ES-I3 (cell line): ENCODE measurements at regions not wholly inside any gene's neighbourhood (a gene's known extent, or its start where the extent isn't known, plus 50 kb on each side); places are given as distances from the start of the nearest gene placed in this dataset.
"Not testable (repeated sequence)": the region's sequence is repeated elsewhere in the genome, so short reads cannot be mapped to it uniquely, and the experiment has no call there.

Source experiments
- H3K36me3 ChIP-seq: 2 replicates; pipeline ENCODE4 v1.6.1; 2013; ENCODE audit warnings: mild to moderate bottlenecking, low read length, control low read depth, moderate library complexity; ENCODE audit not compliant: insufficient read depth
- H3K4me1 ChIP-seq: 2 replicates; pipeline ENCODE4 v1.6.1; 2013; ENCODE audit warnings: mild to moderate bottlenecking, control low read depth, low read length; ENCODE audit not compliant: insufficient read depth
- H3K9ac ChIP-seq: 2 replicates; pipeline ENCODE4 v1.6.1; 2013; ENCODE audit warnings: low read depth, mild to moderate bottlenecking, low read length, moderate library complexity
- H3K9me3 ChIP-seq: 2 replicates; pipeline ENCODE4 v1.6.1; 2013; ENCODE audit warnings: mild to moderate bottlenecking, low read length, moderate library complexity; ENCODE audit not compliant: control insufficient read depth, insufficient read depth

GRCh38 chr2:224126440-224126839 lies 87.4 kb upstream of the SERPINE2 start:
- H3K36me3 ChIP-seq: no peaks in the 10 kb centered on the region
- no peaks in the 10 kb centered on the region for H3K4me1 ChIP-seq
- H3K9me3 ChIP-seq: no peaks in the 10 kb centered on the region; the same call in 1 of the 2 replicates
- no peak overlapping the region for H3K9ac ChIP-seq

GRCh38 chr2:224126003-224126402 lies 86.9 kb upstream of the SERPINE2 start:
- H3K36me3 ChIP-seq: no peaks in the 10 kb centered on the region
- H3K9me3 ChIP-seq: no peaks in the 10 kb centered on the region; the same call in 1 of the 2 replicates
- no peaks in the 10 kb centered on the region for H3K4me1 ChIP-seq
- H3K9ac ChIP-seq: no peak overlapping the region

DNA sequence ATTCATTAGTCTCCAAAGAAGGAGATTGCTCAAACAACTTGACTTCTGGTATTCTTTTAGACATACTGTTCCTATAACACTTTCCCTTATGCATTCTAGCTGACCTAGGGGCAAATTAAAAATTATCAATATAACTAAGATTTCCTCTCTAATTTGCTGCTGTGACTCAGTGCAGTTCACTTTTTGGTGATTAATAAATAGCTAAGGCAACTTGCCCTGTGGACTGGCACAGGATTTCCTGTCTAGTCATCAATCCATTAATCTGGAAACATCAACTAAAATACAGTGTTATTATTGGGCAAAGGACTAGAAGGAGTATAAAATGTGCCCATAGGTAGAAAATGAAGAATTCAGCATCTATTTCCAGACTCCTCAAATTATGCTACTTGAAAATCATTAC lies 83.5 kb upstream of the SERPINE2 start:
- no peaks in the 10 kb centered on the region for H3K4me1 ChIP-seq
- H3K9me3 ChIP-seq: peaks cover 10% of the 10 kb centered on the region
- H3K9ac ChIP-seq: no peak overlapping the region
- no peaks in the 10 kb centered on the region for H3K36me3 ChIP-seq

DNA sequence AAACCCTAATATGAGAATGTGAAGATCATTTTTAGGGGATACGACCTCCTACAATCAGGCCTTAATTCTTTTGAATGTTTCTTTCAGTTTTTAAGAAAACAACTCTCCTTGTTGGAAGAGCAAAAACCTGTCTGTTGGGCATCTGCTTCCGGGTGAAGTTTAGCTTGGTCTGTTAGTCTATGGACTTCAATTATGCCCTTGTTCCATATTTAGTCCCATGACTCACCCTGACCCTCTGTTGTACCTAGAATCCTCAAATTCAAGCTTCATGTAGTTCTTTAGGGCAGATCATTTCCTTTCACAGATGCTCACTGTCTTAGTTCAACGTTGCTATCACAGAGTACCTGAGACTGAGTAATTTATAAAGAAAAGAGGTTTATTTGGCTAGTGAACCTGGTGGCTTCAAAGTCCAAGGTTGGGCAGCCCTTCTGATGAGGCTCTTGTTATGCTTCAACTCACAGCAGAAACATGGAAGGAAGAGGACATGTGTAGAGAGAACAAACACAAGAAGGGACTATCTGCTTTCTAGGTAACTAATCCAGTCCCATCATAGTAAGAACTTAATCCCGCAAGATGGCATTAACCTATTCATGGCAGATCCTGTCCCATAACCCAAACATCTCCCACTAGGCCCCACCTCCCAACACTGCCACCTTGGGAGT lies 82.5 kb upstream of the SERPINE2 start:
- Histone ChIP-seq H3K9ac (no peak overlapping the region), H3K36me3 (no peaks in the 10 kb centered on the region), H3K4me1 (no peaks in the 10 kb centered on the region), H3K9me3 (peaks cover 10% of the 10 kb centered on the region)

DNA sequence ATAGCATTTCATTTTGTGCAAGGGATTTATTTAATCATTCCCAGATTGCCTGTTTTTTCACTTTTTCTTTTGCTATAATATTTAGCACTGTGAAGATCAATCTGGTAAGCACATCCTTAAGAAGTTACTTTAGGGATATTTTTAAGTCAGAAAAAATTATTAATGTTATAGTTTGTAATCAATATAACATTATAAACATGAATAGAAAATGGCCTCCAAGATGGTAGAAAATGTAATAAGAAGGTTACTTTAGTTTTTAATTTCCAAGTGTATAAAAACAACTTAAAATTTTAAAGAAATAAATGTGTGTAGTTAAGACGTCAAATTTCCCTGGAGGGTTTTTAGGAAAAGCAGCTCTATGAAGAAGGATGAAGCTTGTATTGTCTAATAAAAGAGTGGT lies 81.9 kb upstream of the SERPINE2 start:
- H3K4me1 ChIP-seq: no peaks in the 10 kb centered on the region
- H3K36me3 ChIP-seq: no peaks in the 10 kb centered on the region
- H3K9ac ChIP-seq: no peak overlapping the region
- peaks cover 10% of the 10 kb centered on the region for H3K9me3 ChIP-seq

DNA sequence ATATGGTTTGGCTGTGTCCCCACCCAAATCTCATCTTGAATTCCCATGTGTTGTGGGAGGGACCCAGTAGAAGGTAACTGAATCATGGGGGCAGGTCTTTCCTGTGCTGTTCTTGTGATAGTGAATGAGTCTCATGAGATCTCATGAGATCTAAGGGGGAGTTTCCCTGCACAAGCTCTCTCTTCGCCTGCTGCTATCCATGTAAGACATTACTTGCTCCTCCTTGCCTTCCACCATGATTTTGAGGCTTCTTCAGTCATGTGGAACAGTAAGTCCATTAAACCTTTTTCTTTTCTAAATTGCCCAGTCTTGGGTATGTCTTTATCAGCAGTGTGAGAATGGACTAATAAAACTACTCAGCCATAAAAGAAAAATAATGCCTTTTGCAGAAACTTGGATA lies 80.8 kb upstream of the SERPINE2 start:
- H3K36me3 ChIP-seq, H3K9ac ChIP-seq, H3K4me1 ChIP-seq: not testable (repeated sequence)
- peaks cover 13% of the 10 kb centered on the region for H3K9me3 ChIP-seq

GRCh38 chr2:224114428-224114827 lies 75.3 kb upstream of the SERPINE2 start:
- no peak overlapping the region for H3K9ac ChIP-seq
- no peaks in the 10 kb centered on the region for H3K4me1 ChIP-seq
- no peaks in the 10 kb centered on the region; the same call in 1 of the 2 replicates for H3K36me3 ChIP-seq
- peaks cover 9% of the 10 kb centered on the region for H3K9me3 ChIP-seq

GRCh38 chr2:224113930-224114329 lies 74.8 kb upstream of the SERPINE2 start:
- not testable (repeated sequence) for H3K4me1 ChIP-seq, H3K9me3 ChIP-seq, H3K36me3 ChIP-seq, H3K9ac ChIP-seq

DNA sequence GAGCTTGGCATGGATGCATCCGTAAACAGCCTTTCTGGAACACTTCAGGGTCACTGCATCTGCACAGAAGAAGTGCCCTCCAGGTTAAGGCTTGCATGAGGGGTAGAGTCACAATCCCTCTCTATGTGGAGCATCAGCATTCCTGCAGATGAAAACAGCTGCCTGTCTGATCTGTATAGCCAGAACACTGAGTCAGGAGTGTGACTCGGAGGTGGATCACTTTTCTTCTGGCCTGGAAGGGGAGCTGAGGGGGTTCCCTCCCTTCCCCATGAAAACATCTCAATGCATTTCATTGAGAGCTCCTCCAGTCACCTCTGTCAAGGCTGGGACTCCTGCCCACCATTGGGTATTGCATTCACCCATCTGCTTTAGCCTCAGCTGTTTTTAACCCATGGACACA lies 72.5 kb upstream of the SERPINE2 start:
- Histone ChIP-seq H3K36me3 (no peaks in the 10 kb centered on the region; the same call in 1 of the 2 replicates), H3K4me1 (no peaks in the 10 kb centered on the region), H3K9ac (no peak overlapping the region)

GRCh38 chr2:224110811-224111210 lies 71.7 kb upstream of the SERPINE2 start:
- Histone ChIP-seq H3K9me3 (peaks cover 4% of the 10 kb centered on the region; the same call in 1 of the 2 replicates), H3K9ac (no peak overlapping the region), H3K36me3 (no peaks in the 10 kb centered on the region; the same call in 1 of the 2 replicates), H3K4me1 (no peaks in the 10 kb centered on the region)

More for the DNA sequence above, 72.5 kb upstream of the SERPINE2 start:
- H3K9me3 ChIP-seq: peaks cover 4% of the 10 kb centered on the region; the same call in 1 of the 2 replicates

DNA sequence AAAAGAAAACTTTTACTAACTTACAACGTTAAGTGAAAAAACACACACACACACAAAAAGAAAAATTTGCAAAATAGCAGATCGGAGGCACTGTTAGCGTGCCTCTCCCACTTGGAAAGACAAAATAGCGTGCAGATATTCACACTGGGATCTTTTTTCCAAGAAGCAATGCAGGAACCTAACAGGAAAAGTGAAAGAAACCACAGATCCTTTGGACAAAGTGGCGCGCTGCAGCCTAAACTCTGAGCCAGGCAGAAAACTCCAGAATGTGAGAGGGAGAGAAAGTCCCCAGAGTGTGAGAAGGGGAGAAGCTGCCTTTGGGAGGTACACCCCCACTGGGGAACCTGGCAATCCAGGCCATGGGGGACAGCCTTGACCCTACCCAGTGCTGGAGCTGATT lies 70.7 kb upstream of the SERPINE2 start:
- no peak overlapping the region for H3K9ac ChIP-seq
- H3K36me3 ChIP-seq: no peaks in the 10 kb centered on the region
- 0 out of 2 replicates have a peak, but pooled peaks cover under 1% of the 10 kb centered on the region for H3K9me3 ChIP-seq
- H3K4me1 ChIP-seq: no peaks in the 10 kb centered on the region

DNA sequence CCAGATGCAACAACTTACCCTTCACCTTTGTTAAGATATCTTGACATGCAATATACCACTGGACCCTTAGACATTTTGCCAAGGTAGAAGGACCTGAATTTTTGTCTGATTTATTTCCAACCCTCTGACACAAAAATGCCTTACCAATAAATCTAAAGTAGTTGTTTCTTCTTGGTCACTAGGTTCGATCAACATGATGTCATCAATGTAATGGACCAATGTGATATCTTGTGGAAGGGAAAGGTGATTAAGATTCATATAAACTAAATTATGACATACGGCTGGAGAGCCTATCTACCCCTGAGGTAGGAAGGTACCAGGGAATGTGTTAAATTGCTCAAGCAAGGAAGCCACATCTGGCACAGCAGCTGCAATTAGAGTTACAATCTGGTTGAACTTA lies 67.7 kb upstream of the SERPINE2 start:
- no peak overlapping the region for H3K9ac ChIP-seq
- no peaks in the 10 kb centered on the region for H3K4me1 ChIP-seq
- no peaks in the 10 kb centered on the region for H3K36me3 ChIP-seq
- no peaks in the 10 kb centered on the region for H3K9me3 ChIP-seq

DNA sequence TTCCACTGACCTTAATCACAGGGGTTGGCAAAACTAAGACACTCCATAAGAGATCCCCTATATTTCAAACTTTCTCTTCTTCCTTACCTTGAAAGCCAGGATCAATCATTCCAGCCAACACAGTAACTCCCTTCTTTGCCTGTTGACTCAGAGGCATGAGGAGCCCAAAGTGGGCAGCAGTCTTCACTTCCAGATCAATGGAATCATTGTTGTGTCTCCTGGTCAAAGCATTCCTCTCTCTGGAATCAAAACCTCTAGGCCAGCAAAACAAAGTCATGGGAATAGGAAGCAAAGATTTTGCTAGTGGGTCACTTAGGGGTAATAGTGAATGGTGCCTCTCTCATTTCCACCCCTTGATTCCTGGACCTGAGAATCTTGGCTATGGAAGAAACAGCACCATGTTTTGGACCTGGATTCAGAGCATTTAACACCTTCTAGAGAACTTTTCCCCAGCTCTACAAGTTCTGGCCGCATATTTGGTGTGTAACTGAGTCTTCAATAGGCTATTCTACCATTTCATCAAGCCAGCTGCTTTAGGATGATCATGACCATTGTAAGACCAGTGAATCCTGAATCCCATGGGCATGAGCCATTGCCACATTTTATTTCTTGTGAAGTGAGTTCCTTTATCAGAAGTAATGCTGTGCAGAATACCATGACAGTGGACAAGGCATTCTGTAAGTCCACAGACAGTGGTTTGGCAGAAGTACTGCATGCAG lies 65.7 kb upstream of the SERPINE2 start:
- no peaks in the 10 kb centered on the region for H3K4me1 ChIP-seq
- no peak overlapping the region for H3K9ac ChIP-seq
- H3K9me3 ChIP-seq: no peaks in the 10 kb centered on the region
- no peaks in the 10 kb centered on the region for H3K36me3 ChIP-seq

GRCh38 chr2:224103651-224104050 lies 64.6 kb upstream of the SERPINE2 start:
- Histone ChIP-seq H3K36me3 (no peaks in the 10 kb centered on the region), H3K9ac (no peak overlapping the region), H3K9me3 (no peaks in the 10 kb centered on the region), H3K4me1 (no peaks in the 10 kb centered on the region)

DNA sequence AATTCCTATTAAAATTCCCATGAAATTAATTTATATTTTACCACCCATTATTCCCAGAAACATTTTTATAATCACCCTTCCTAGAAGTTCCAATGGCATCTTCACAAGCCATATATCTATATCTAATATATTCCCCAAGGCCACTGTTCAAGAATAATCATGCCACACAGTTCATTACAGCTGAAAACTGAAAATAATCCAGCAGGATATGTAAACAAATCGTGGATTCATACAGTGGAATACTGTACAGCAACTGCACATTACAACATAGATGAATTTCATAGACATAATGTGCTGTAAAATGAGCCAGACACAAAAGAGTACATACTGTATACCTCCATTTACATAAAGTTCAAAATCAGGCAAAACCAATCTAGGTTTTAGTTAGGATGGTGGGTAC lies 63.9 kb upstream of the SERPINE2 start:
- Histone ChIP-seq H3K4me1 (no peaks in the 10 kb centered on the region), H3K9me3 (no peaks in the 10 kb centered on the region), H3K36me3 (no peaks in the 10 kb centered on the region), H3K9ac (no peak overlapping the region)
